Chondrocyte (in vitro differentiated cells): ENCODE measurements at regions not wholly inside any gene's neighbourhood (a gene's known extent, or its start where the extent isn't known, plus 50 kb on each side); places are given as distances from the start of the nearest gene placed in this dataset.

Experiments
- DNase-seq: peaks from one replicate; pipeline ENCODE4 v3.0.0; 2021; ENCODE audit warnings: mixed read lengths, low spot score
- H3K27ac Mint-ChIP-seq: one replicate; pipeline ENCODE4 v1.8.0; 2021; ENCODE audit warnings: mild to moderate bottlenecking, moderate library complexity, mixed read lengths; ENCODE audit not compliant: unreplicated experiment
- H3K27me3 Mint-ChIP-seq: 2 replicates; pipeline ENCODE4 v1.8.0; 2021; ENCODE audit warnings: low read depth, mixed read lengths
- H3K36me3 Mint-ChIP-seq: 2 replicates; pipeline ENCODE4 v1.8.0; 2021; ENCODE audit warnings: low read depth, mixed read lengths
- H3K4me1 Mint-ChIP-seq: 2 replicates; pipeline ENCODE4 v1.8.0; 2021; ENCODE audit warnings: low read depth, mild to moderate bottlenecking, mixed read lengths
- H3K4me3 Mint-ChIP-seq: one replicate; pipeline ENCODE4 v1.8.0; 2021; ENCODE audit warnings: mild to moderate bottlenecking, moderate library complexity, mixed read lengths; ENCODE audit not compliant: unreplicated experiment
- H3K9me3 Mint-ChIP-seq: 2 replicates; pipeline ENCODE4 v1.8.0; 2021; ENCODE audit warnings: low read depth, mixed read lengths
- CTCF ChIP-seq: fragments of 200-600 bp; sonication (generic); IDR thresholded peaks from 2 replicates; pipeline ENCODE4 v1.5.0; 2021; ENCODE audit warnings: antibody characterized with exemption, mild to moderate bottlenecking, moderate library complexity

DNA sequence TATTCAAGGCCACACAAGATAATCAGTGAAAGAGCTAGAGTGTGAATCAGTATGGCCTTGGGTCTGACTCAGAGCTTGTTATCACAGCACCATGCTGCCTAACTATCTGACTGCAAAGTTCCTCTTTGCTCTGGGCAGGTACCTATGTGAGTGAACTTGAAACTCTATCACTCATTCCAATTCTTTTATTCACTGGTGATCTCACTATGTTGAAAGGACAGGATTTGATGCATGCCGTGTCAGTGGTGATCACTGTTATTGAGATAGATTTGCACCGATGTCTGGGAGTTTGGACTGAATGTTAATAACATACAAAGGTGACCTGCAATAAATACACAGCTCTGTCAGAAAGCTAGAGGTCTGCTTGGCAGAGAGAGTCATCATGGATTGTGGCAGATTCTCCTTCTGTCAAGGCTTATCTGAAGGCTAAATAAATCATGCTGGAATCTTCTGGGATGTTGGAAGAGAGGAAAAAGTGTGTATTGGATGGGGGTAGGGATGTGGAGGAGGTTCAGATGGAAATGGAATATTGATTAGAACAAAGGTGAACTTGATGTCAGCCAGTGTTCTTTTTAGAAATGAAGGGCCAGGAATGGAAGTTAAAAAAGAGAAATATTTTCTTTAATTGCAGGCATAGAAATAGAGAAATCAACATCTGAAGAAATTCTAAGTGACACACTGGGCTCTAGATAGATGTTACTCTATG is 91.8 kb upstream of the TNC start:
- TF ChIP-seq CTCF, result no peak
- H3K36me3 Mint-ChIP-seq, result no peaks in the 10 kb centered on the region
- H3K4me1 Mint-ChIP-seq, result peaks cover 85% of the 10 kb centered on the region
- H3K9me3 Mint-ChIP-seq, result no peaks in the 10 kb centered on the region
- H3K27ac Mint-ChIP-seq, result peak overlapping the region; percentile 30
- no peak overlapping the region for H3K4me3 Mint-ChIP-seq
- no peak for DNase-seq
- no peaks in the 10 kb centered on the region for H3K27me3 Mint-ChIP-seq

- no peak for TF ChIP-seq CTCF
- Mint-ChIP-seq H3K27ac (no peak overlapping the region), H3K36me3 (no peaks in the 10 kb centered on the region), H3K27me3 (no peaks in the 10 kb centered on the region), H3K9me3 (no peaks in the 10 kb centered on the region), H3K4me3 (no peak overlapping the region), H3K4me1 (peaks cover 78% of the 10 kb centered on the region)
- no peak for DNase-seq
Observed at GRCh38 chr9:115210699-115211098, 92.7 kb upstream of the TNC start.

GRCh38 chr9:115211413-115212124 is 93.6 kb upstream of the TNC start:
- peaks cover 71% of the 10 kb centered on the region for H3K4me1 Mint-ChIP-seq
- no peak overlapping the region for H3K4me3 Mint-ChIP-seq

DNA sequence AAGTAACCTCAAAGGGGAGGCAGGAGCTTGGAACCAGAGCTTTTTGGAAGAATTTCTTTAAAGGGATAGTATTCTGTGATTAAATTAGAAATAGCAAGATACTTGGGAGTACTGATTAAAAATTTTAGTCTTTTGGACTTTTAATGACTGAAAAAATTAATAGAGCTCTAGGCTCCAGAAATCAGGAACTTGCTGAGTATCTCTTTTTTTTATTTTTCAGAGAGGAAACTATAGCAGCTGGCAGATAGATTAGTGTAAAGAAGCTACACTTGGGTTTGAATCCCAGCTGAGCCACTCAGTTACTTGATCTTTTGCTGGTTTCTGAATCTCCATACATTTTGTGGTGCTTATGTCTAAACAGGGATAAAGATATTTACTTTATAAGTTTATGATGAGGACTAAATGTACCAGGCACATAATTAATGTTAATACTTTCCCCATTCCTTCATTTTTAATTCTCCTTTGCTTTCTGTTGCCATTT is 94.2 kb upstream of the TNC start:
- Mint-ChIP-seq H3K27ac (peak overlapping the region; percentile 24), H3K4me3 (no peak overlapping the region), H3K27me3 (no peaks in the 10 kb centered on the region), H3K4me1 (peaks cover 65% of the 10 kb centered on the region), H3K36me3 (no peaks in the 10 kb centered on the region), H3K9me3 (no peaks in the 10 kb centered on the region)
- DNase-seq, result no peak
- no peak for TF ChIP-seq CTCF

More at GRCh38 chr9:115211413-115212124, 93.6 kb upstream of the TNC start:
- H3K27me3 Mint-ChIP-seq, result no peaks in the 10 kb centered on the region
- no peak for TF ChIP-seq CTCF
- peak overlapping the region; percentile 14 for H3K27ac Mint-ChIP-seq
- no peaks in the 10 kb centered on the region for H3K9me3 Mint-ChIP-seq
- H3K36me3 Mint-ChIP-seq, result no peaks in the 10 kb centered on the region
- no peak for DNase-seq

DNA sequence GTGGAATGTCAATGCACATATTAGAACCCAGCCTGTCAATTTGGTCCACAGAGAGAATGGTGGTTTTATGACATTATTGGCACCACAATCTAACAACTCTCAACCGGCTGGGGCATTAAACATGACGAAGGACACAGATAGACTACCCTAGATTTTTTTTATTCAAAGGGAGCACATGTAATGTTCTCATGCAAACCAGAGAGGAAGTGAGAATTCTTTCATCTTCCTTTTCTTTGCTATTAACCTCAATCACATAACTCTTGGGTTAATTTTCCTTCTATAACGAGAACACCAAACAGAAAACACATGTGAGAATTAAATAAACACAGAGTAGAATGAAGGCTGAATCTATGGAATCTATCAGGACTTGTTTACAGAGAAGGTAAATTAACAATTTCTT is 94.9 kb upstream of the TNC start:
- Mint-ChIP-seq H3K27ac (no peak overlapping the region), H3K27me3 (no peaks in the 10 kb centered on the region), H3K9me3 (no peaks in the 10 kb centered on the region), H3K36me3 (no peaks in the 10 kb centered on the region), H3K4me1 (peaks cover 65% of the 10 kb centered on the region), H3K4me3 (no peak overlapping the region)
- DNase-seq, result no peak
- TF ChIP-seq CTCF, result no peak
